SK-N-SH treated with all-trans-retinoic acid at 6 μM for 48 hours (cell line): ENCODE measurements at regions not wholly inside any gene's neighbourhood (a gene's known extent, or its start where the extent isn't known, plus 50 kb on each side); places are given as distances from the start of the nearest gene placed in this dataset.

Experiments
- BACH2 ChIP-seq: fragments of 250-450 bp; sonication (Bioruptor Pico); IDR thresholded peaks from 2 replicates; pipeline ENCODE4 v1.9.0; 2021; ENCODE audit warnings: mild to moderate bottlenecking, borderline replicate concordance
- CSRNP3 ChIP-seq: fragments of 250-450 bp; sonication (Bioruptor Pico); IDR thresholded peaks from 2 replicates; pipeline ENCODE4 v1.5.1; 2021; ENCODE audit warnings: mild to moderate bottlenecking, moderate library complexity
- ESRRG ChIP-seq: fragments of 250-450 bp; sonication (Bioruptor Pico); IDR thresholded peaks from 2 replicates; pipeline ENCODE4 v1.6.1; 2021; ENCODE audit warnings: mild to moderate bottlenecking
- GLIS3 ChIP-seq: fragments of 250-450 bp; sonication (Bioruptor Pico); IDR thresholded peaks from 2 replicates; pipeline ENCODE4 v1.5.0; 2020; ENCODE audit warnings: mild to moderate bottlenecking, moderate library complexity
- ISL1 ChIP-seq: fragments of 250-450 bp; sonication (Bioruptor Pico); IDR thresholded peaks from 2 replicates; pipeline ENCODE4 v2.1.2; 2022; ENCODE audit warnings: mild to moderate bottlenecking, moderate library complexity
- PPARA ChIP-seq: fragments of 250-450 bp; sonication (Bioruptor Pico); IDR thresholded peaks from 2 replicates; pipeline ENCODE4 v1.5.0; 2020; ENCODE audit warnings: mild to moderate bottlenecking, borderline replicate concordance
- RARB ChIP-seq: fragments of 250-450 bp; sonication (Bioruptor Pico); IDR thresholded peaks from 2 replicates; pipeline ENCODE4 v1.8.0; 2021; ENCODE audit warnings: mild to moderate bottlenecking, moderate library complexity
- ZFP30 ChIP-seq: fragments of 450-650 bp; formaldehyde crosslinking; IDR thresholded peaks from 2 replicates; pipeline ENCODE4 v1.5.0; 2022; ENCODE audit warnings: mild to moderate bottlenecking, moderate library complexity
- ZNF70 ChIP-seq: fragments of 450-650 bp; formaldehyde crosslinking; IDR thresholded peaks from 2 replicates; pipeline ENCODE4 v1.5.0; 2020; ENCODE audit warnings: mild to moderate bottlenecking, moderate library complexity
- TF ChIP-seq, protein P1 (sequence below): fragments of 250-450 bp; sonication (Bioruptor Pico); IDR thresholded peaks from 2 replicates; pipeline ENCODE4 v1.5.0; 2020; ENCODE audit warnings: mild to moderate bottlenecking, moderate library complexity
- TF ChIP-seq, protein P2 (sequence below): fragments of 250-450 bp; sonication (Bioruptor Pico); IDR thresholded peaks from 2 replicates; pipeline ENCODE4 v1.8.0; 2020; ENCODE audit warnings: mild to moderate bottlenecking, moderate library complexity, borderline replicate concordance

DNA sequence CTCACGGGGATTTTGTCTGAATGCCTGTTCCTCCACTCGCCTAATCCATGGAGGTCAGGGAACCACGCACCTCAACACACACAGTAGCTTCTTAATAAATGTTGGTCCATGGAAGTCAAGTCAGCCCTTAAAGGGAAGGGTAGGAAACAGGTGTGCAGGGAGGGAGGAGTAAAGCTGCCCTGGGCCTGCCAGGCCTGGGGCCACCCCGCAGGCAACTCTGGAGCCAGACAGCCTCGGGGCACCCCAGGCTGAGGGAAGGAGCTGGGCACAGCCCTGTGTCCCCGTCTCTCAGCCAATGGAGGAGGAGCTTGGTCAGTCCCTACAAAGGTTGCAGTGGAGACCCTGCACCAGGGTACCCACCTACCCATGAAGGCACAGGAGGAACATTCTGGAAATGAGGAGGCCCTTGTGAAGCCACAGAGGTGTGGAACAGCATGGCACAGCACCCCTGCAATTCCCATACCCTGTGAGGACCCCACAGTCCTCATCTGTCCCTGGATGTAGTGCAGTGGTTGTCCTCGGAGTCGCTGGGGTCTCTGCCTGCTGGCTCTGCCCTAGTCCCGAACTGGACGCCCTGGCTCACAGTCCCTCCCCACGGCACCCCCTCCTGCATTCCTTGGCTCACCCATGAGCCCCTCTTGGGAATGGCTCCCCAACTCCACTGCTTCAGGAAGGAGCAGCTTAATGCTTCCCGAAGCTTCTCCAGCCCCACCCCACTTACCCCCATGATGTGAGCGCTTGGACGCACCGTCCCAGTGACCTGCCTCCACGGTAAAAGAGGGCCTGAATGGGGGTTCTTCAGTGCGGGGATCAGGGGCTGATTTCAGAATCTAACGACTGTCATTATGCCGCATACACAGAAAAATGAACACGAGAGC, 79.2 kb upstream of the INSIG1 start:
- TF ChIP-seq, protein P1, sequence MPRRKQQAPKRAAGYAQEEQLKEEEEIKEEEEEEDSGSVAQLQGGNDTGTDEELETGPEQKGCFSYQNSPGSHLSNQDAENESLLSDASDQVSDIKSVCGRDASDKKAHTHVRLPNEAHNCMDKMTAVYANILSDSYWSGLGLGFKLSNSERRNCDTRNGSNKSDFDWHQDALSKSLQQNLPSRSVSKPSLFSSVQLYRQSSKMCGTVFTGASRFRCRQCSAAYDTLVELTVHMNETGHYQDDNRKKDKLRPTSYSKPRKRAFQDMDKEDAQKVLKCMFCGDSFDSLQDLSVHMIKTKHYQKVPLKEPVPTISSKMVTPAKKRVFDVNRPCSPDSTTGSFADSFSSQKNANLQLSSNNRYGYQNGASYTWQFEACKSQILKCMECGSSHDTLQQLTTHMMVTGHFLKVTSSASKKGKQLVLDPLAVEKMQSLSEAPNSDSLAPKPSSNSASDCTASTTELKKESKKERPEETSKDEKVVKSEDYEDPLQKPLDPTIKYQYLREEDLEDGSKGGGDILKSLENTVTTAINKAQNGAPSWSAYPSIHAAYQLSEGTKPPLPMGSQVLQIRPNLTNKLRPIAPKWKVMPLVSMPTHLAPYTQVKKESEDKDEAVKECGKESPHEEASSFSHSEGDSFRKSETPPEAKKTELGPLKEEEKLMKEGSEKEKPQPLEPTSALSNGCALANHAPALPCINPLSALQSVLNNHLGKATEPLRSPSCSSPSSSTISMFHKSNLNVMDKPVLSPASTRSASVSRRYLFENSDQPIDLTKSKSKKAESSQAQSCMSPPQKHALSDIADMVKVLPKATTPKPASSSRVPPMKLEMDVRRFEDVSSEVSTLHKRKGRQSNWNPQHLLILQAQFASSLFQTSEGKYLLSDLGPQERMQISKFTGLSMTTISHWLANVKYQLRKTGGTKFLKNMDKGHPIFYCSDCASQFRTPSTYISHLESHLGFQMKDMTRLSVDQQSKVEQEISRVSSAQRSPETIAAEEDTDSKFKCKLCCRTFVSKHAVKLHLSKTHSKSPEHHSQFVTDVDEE (CRISPR knock-in tag) = no peak
- TF ChIP-seq GLIS3 (CRISPR knock-in tag) (no peak), ISL1 (CRISPR knock-in tag) (no peak), BACH2 (CRISPR knock-in tag) (no peak), ESRRG (CRISPR knock-in tag) (no peak), ZFP30 (CRISPR knock-in tag) (no peak), ZNF70 (CRISPR knock-in tag) (no peak), RARB (no peak), PPARA (CRISPR knock-in tag) (no peak), CSRNP3 (CRISPR knock-in tag) (no peak)
- TF ChIP-seq, protein P2, sequence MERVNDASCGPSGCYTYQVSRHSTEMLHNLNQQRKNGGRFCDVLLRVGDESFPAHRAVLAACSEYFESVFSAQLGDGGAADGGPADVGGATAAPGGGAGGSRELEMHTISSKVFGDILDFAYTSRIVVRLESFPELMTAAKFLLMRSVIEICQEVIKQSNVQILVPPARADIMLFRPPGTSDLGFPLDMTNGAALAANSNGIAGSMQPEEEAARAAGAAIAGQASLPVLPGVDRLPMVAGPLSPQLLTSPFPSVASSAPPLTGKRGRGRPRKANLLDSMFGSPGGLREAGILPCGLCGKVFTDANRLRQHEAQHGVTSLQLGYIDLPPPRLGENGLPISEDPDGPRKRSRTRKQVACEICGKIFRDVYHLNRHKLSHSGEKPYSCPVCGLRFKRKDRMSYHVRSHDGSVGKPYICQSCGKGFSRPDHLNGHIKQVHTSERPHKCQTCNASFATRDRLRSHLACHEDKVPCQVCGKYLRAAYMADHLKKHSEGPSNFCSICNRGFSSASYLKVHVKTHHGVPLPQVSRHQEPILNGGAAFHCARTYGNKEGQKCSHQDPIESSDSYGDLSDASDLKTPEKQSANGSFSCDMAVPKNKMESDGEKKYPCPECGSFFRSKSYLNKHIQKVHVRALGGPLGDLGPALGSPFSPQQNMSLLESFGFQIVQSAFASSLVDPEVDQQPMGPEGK (CRISPR knock-in tag) = no peak
